Activated T-cell treated with anti-CD3 and anti-CD28 coated beads, Interleukin-2, amount 50 U/mL, for 72 hours (primary cell): ENCODE measurements at regions not wholly inside any gene's neighbourhood (a gene's known extent, or its start where the extent isn't known, plus 50 kb on each side); places are given as distances from the start of the nearest gene placed in this dataset.
"Not testable (repeated sequence)": the region's sequence is repeated elsewhere in the genome, so short reads cannot be mapped to it uniquely, and the experiment has no call there.

Source experiments
- ATAC-seq, 2 donors: fragments of 150-1000 bp; cut with Tn5 transposase; replicated peaks in 1 of 2; 2 replicates each; pipeline ENCODE4 v1.10.0; 2021; ENCODE audit warnings: moderate library complexity in 2 of 2, mild to moderate bottlenecking in 1 of 2
- DNase-seq, 2 donors: peaks; one replicate each; pipeline ENCODE4 v3.0.0; 2021 to 2022; ENCODE audit warnings: mixed read lengths in 1 of 2
- H3K27ac Mint-ChIP-seq: one replicate; pipeline ENCODE4 v1.8.0; 2022; ENCODE audit warnings: mild to moderate bottlenecking, moderate library complexity, mixed read lengths
- H3K27me3 Mint-ChIP-seq: one replicate; pipeline ENCODE4 v1.8.0; 2022; ENCODE audit warnings: low read depth, mixed read lengths
- H3K36me3 Mint-ChIP-seq, 2 donors: one replicate each; pipeline ENCODE4 v1.8.0; 2022; ENCODE audit warnings: mixed read lengths in 2 of 2, mild to moderate bottlenecking in 1 of 2; ENCODE audit not compliant: insufficient read depth in 2 of 2
- H3K4me1 Mint-ChIP-seq: one replicate; pipeline ENCODE4 v1.8.0; 2022; ENCODE audit warnings: low read depth, mixed read lengths
- H3K4me3 Mint-ChIP-seq, 2 donors: one replicate each; pipeline ENCODE4 v1.8.0; 2022; ENCODE audit warnings: mild to moderate bottlenecking in 2 of 2, mixed read lengths in 2 of 2, moderate library complexity in 2 of 2
- H3K9me3 Mint-ChIP-seq, 2 donors: one replicate each; pipeline ENCODE4 v1.8.0; 2022; ENCODE audit warnings: mixed read lengths in 2 of 2

DNA sequence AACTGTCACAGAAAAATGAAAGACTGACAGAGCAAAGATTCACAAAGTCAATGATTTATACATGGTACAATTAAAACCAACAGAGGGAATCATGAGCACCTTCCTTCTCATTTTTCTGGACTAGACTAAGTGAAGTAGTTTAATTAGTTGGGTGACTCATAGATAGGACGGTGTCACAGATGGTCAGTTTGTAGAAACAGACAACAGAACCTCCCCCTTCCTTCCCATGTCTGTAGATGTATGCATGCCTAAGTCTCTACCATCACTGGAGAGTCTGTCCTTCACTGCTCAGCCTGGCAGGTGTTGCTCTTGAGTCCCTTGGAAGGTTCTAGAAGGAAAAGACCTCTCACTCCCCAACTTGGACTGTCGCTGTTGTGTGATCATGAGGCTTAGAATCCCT, 75.4 kb upstream of the EEF1E1 start:
- Mint-ChIP-seq H3K4me1 (no peaks in the 10 kb centered on the region), H3K27me3 (peaks cover 26% of the 10 kb centered on the region), H3K9me3 (no peaks in the 10 kb centered on the region), H3K36me3 (no peaks in the 10 kb centered on the region), H3K27ac (no peak overlapping the region), H3K4me3 (no peak overlapping the region)
- no peak for ATAC-seq
- no peak for DNase-seq

DNA sequence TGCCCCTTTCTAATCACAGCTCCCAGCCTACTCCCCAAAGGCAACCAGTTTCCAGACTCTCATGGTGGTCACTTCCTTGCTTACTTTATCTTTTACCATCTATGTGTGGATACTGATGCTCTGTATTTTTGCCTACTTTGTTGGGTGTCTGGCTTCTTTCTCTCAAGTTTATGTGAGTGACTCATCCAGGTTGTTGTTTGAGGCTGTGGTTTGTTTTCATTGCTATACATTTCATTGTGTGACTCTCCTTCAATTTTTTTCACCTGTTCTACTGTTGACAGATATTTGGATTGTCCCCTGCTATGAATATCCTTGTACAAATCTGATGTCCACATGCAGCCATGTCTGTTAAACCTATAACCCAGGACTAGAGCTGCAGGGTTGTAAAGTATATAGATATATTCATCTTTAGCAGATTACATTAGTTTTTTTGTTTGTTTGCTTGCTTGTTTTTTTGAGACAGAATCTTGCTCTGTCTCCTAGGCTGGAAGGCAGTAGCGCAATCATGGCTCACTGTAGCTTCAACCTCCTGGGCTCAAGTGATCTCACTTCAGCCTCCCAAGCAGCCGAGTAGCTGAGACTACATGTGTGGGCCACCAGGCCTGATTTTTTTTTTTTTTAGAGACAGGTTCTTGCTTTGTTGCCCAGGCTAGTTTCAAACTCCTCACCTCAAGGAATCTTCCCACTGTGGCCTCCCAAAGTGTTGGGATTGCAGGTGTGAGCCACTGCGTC, 72.9 kb upstream of the EEF1E1 start:
- no peaks in the 10 kb centered on the region for H3K4me1 Mint-ChIP-seq
- H3K36me3 Mint-ChIP-seq = no peaks in the 10 kb centered on the region
- H3K9me3 Mint-ChIP-seq = no peaks in the 10 kb centered on the region
- H3K27me3 Mint-ChIP-seq = peaks cover 12% of the 10 kb centered on the region
- no peak overlapping the region for H3K4me3 Mint-ChIP-seq
- ATAC-seq (no peak), DNase-seq (no peak)
- no peak overlapping the region for H3K27ac Mint-ChIP-seq

DNA sequence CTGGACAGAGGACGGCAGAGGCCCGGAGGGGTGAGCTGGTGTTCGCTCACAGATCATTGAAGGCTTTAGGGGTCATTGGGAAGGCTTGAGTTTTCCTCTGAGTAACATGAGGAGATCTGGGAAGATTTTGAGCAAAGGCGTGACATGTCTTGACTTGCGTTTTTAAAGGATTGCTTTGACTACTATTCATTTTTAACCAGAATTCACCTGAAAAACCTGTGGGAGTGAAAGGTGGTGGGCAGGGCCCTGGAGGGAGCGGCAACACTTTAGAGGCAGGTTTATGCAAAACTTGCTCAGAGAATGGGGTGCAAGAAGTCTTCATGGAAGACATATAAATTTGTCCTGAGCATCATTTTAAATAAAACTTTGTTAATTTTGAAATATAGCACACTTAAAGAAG, 72.2 kb upstream of the EEF1E1 start:
- Mint-ChIP-seq H3K27me3 (peaks cover 12% of the 10 kb centered on the region), H3K4me3 (no peak overlapping the region), H3K36me3 (no peaks in the 10 kb centered on the region), H3K27ac (no peak overlapping the region), H3K9me3 (no peaks in the 10 kb centered on the region), H3K4me1 (no peaks in the 10 kb centered on the region)
- ATAC-seq (no peak), DNase-seq (no peak)

DNA sequence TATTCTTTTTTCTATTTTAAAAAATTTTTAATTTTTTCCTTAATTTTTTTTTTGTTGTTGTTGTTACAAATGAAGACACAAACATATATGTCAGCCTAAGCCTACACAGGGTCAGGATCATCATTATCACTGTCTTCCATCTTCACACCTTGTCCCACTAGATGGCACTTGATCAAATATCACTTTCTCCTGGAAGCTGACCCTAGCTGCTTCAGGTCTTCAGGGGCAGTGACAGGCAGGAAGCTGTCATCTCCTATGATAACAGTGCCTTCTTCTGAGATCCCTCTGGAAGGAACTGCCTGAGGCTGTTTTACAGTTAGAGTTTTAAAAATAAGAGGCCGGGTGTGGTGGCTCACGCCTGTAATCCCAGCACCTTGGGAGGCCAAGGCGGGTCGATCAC, 70.2 kb upstream of the EEF1E1 start:
- DNase-seq (no peak), ATAC-seq (no peak)
- H3K4me3 Mint-ChIP-seq = no peak overlapping the region
- peaks cover 9% of the 10 kb centered on the region for H3K27me3 Mint-ChIP-seq
- no peak overlapping the region for H3K27ac Mint-ChIP-seq
- no peaks in the 10 kb centered on the region for H3K9me3 Mint-ChIP-seq
- H3K4me1 Mint-ChIP-seq = no peaks in the 10 kb centered on the region
- H3K36me3 Mint-ChIP-seq = no peaks in the 10 kb centered on the region

- no peak for ATAC-seq
- DNase-seq = no peak
- Mint-ChIP-seq H3K27ac (no peak overlapping the region), H3K9me3 (no peaks in the 10 kb centered on the region), H3K4me3 (no peak overlapping the region), H3K27me3 (no peaks in the 10 kb centered on the region), H3K36me3 (no peaks in the 10 kb centered on the region), H3K4me1 (no peaks in the 10 kb centered on the region)
Measured at GRCh38 chr6:8170754-8171153, 68.4 kb upstream of the EEF1E1 start.

DNA sequence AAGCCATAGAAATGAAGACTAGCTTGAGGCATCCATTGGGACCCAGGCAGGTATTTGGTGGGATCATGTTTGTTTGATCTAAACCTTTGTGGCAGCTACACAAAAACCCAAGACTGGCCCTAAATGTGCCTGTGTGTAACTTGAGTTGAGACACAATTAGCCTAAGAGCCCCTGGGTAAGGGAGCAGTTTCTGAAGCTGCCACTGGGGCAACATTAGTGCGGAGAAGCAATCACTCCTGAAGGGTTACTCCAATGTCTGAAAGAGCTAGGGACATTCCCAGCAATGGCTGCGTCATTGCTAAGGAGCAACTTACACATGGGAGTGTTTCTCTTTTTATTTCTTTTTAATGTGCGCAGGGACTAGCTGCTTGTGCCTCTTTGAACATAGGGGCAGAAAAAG, 67.9 kb upstream of the EEF1E1 start:
- no peaks in the 10 kb centered on the region for H3K4me1 Mint-ChIP-seq

DNA sequence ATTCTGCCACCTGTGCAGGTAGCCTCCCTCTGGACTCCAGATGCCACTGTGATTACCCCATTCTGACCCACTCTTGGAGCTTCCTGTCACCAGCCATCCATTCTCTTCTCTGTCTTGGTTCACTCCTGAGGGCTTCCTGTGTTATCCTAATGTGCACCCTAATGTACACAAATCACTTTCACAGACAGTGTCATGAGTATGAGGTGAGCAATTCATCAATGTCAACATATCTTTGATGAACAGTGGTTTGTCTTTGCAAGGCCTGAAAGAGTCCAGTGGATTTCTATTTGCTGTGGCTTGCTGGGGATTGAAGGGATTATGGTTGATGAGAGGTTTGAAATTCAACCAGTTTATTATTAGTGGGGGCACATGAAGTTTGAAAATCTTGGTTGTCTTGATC, 63.8 kb upstream of the EEF1E1 start:
- Mint-ChIP-seq H3K36me3 (no peaks in the 10 kb centered on the region), H3K4me1 (no peaks in the 10 kb centered on the region), H3K27me3 (no peaks in the 10 kb centered on the region), H3K4me3 (no peak overlapping the region), H3K9me3 (no peaks in the 10 kb centered on the region), H3K27ac (no peak overlapping the region)
- ATAC-seq (no peak), DNase-seq (no peak)

More for the DNA sequence above, 67.9 kb upstream of the EEF1E1 start:
- Mint-ChIP-seq H3K4me3 (no peak overlapping the region), H3K27ac (no peak overlapping the region), H3K9me3 (no peaks in the 10 kb centered on the region), H3K27me3 (no peaks in the 10 kb centered on the region), H3K36me3 (no peaks in the 10 kb centered on the region)
- no peak for DNase-seq
- ATAC-seq = no peak

- not testable (repeated sequence) for H3K4me3 Mint-ChIP-seq, H3K9me3 Mint-ChIP-seq, H3K4me1 Mint-ChIP-seq, ATAC-seq, H3K36me3 Mint-ChIP-seq, H3K27ac Mint-ChIP-seq, H3K27me3 Mint-ChIP-seq, DNase-seq
Measured at GRCh38 chr6:8165008-8165407, 62.7 kb upstream of the EEF1E1 start.

DNA sequence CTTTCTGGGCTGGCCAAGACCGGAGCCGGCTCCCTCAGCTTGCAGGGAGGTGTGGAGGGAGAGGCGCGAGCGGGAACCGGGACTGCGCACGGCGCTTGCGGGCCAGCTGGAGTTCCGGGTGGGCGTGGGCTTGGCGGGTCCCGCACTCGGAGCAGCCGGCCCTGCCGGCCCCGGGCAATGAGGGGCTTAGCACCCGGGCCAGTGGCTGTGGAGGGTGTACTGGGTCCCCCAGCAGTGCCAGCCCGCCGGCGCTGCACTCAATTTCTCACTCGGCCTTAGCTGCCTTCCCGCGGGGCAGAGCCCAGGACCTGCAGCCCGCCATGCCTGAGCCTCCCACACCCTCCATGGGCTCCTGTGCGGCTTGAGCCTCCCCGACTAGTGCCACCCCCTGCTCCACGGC, 61.9 kb upstream of the EEF1E1 start:
- H3K27me3 Mint-ChIP-seq, DNase-seq, H3K9me3 Mint-ChIP-seq, H3K4me3 Mint-ChIP-seq, H3K36me3 Mint-ChIP-seq, H3K27ac Mint-ChIP-seq, ATAC-seq, H3K4me1 Mint-ChIP-seq: not testable (repeated sequence)

DNA sequence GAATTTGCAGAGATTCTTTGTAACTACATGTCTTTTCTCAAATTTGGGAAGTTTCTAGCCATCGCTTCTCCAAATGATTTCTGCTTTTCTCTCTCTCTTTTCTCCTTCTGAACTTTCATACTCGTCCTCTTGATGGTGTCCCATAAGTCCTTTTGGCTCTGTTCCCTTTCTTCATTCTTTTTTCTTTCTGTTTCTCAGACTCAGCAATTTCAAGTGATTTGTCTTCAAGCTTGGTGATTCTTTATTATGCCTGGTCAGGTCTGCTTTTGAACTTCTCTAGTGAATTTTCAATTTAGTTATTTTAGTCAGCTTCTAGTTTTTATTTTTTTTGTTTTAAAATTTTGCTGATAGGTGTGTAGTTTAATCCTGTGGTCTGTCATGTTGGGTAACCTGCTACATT, 57.6 kb upstream of the EEF1E1 start:
- no peak for DNase-seq
- Mint-ChIP-seq H3K27ac (no peak overlapping the region), H3K4me3 (no peak overlapping the region), H3K27me3 (no peaks in the 10 kb centered on the region), H3K4me1 (no peaks in the 10 kb centered on the region), H3K36me3 (no peaks in the 10 kb centered on the region), H3K9me3 (no peaks in the 10 kb centered on the region)
- ATAC-seq = no peak

GRCh38 chr6:8157839-8158238, 55.5 kb upstream of the EEF1E1 start:
- no peak overlapping the region for H3K27ac Mint-ChIP-seq
- no peaks in the 10 kb centered on the region for H3K27me3 Mint-ChIP-seq
- DNase-seq (no peak), ATAC-seq (no peak)
- H3K4me3 Mint-ChIP-seq = no peak overlapping the region
- H3K9me3 Mint-ChIP-seq = no peaks in the 10 kb centered on the region
- no peaks in the 10 kb centered on the region for H3K36me3 Mint-ChIP-seq
- H3K4me1 Mint-ChIP-seq = no peaks in the 10 kb centered on the region

GRCh38 chr6:8155259-8156012, 53.1 kb upstream of the EEF1E1 start:
- Mint-ChIP-seq H3K4me3 (no peak overlapping the region), H3K27ac (no peak overlapping the region), H3K9me3 (no peaks in the 10 kb centered on the region), H3K36me3 (no peaks in the 10 kb centered on the region), H3K4me1 (no peaks in the 10 kb centered on the region), H3K27me3 (no peaks in the 10 kb centered on the region)
- ATAC-seq = no peak
- no peak for DNase-seq
